ENCODE measurements at regions not wholly inside any gene's neighbourhood (a gene's known extent, or its start where the extent isn't known, plus 50 kb on each side); places are given as distances from the start of the nearest gene placed in this dataset.
A peak's percentile ranks its signal among the peaks of the same experiment; 100 is the strongest.

GRCh38 chr13:84870190-84870589 lies 929.0 kb downstream of the SLITRK6 start:
- peak; percentile 24 for TF ChIP-seq CTCF (IDR thresholded peaks at IDR 0.05; ENCODE audit: insufficient read depth, low read length)
- no peak for TF ChIP-seq GABPA (IDR thresholded peaks at IDR 0.05; ENCODE audit: low read depth)
- TF ChIP-seq POLR2AphosphoS5 (IDR thresholded peaks at IDR 0.05; ENCODE audit: low read depth): no peak
- TF ChIP-seq REST (IDR thresholded peaks at IDR 0.05; ENCODE audit: insufficient replicate concordance, low read depth): no peak
- TF ChIP-seq SPI1 (IDR thresholded peaks at IDR 0.05; ENCODE audit: borderline replicate concordance, low read depth): no peak
